PC-3 (cell line): ENCODE measurements at regions not wholly inside any gene's neighbourhood (a gene's known extent, or its start where the extent isn't known, plus 50 kb on each side); places are given as distances from the start of the nearest gene placed in this dataset.

Experiments used
- ATAC-seq: fragments of 200-7000 bp; cut with Tn5 transposase; 2 replicates; pipeline ENCODE4 v1.9.1; 2020; ENCODE audit warnings: mild to moderate bottlenecking, moderate library complexity
- BruUV-seq: library from RNA; stranded (reverse); fragments of 400-500 nt; replicated peaks from 2 replicates; lab custom pipeline; 2021; lab: Mats Ljungman, UMichigan
- CTCF ChIA-PET: fragments of 300-600 bp; sonication (Branson Sonifier 250); formaldehyde crosslinking; loops from one replicate; lab custom pipeline; 2022; ENCODE audit warnings: antibody characterized with exemption; lab: Charles Lee
- POLR2A ChIA-PET: fragments of 300-600 bp; sonication (Branson Sonifier 250); formaldehyde crosslinking; loops from one replicate; lab custom pipeline; 2022; ENCODE audit warnings: antibody characterized with exemption; ENCODE audit not compliant: unreplicated experiment; lab: Charles Lee
- DNase-seq: peaks from one replicate; pipeline ENCODE4 v3.0.0-alpha.2; 2015
- H2AFZ ChIP-seq: fragments of 300-600 bp; sonication (generic); 2 replicates; pipeline ENCODE4 v1.6.0; 2016; ENCODE audit warnings: antibody characterized with exemption, low read length
- H3F3A ChIP-seq: fragments of 300-600 bp; sonication (generic); one replicate; pipeline ENCODE4 v1.6.0; 2017; ENCODE audit warnings: antibody characterized with exemption, low read length, control low read depth, mild to moderate bottlenecking; ENCODE audit not compliant: unreplicated experiment
- H3K27ac ChIP-seq: fragments of 300-600 bp; sonication (generic); 2 replicates; pipeline ENCODE4 v1.5.1; 2016; ENCODE audit warnings: mild to moderate bottlenecking, low read length
- H3K27me3 ChIP-seq: fragments of 300-600 bp; sonication (generic); 2 replicates; pipeline ENCODE4 v1.6.1; 2016; ENCODE audit warnings: low read length, mixed read lengths
- H3K36me3 ChIP-seq: fragments of 300-600 bp; sonication (generic); 2 replicates; pipeline ENCODE4 v1.6.1; 2016; ENCODE audit warnings: low read depth, mixed run types, low read length, mixed read lengths
- H3K4me1 ChIP-seq: fragments of 300-600 bp; sonication (generic); 2 replicates; pipeline ENCODE4 v1.5.1; 2016; ENCODE audit warnings: low read length; ENCODE audit not compliant: insufficient read depth
- H3K4me2 ChIP-seq: fragments of 300-600 bp; sonication (generic); 2 replicates; pipeline ENCODE4 v1.6.0; 2016; ENCODE audit warnings: low read length
- H3K4me3 ChIP-seq: fragments of 300-600 bp; sonication (generic); 2 replicates; pipeline ENCODE4 v1.5.1; 2016; ENCODE audit warnings: mild to moderate bottlenecking, low read length, mixed read lengths
- H3K79me2 ChIP-seq: fragments of 300-600 bp; sonication (generic); 2 replicates; pipeline ENCODE4 v1.6.1; 2017; ENCODE audit warnings: low read length, mixed read lengths
- H3K9ac ChIP-seq: fragments of 300-600 bp; sonication (generic); 2 replicates; pipeline ENCODE4 v1.6.0; 2016; ENCODE audit warnings: mild to moderate bottlenecking, low read length
- H3K9me2 ChIP-seq: fragments of 300-600 bp; sonication (generic); replicated peaks from 2 replicates; pipeline ENCODE4 v1.6.1; 2016; ENCODE audit warnings: mixed run types, low read length, mixed read lengths
- H3K9me3 ChIP-seq: fragments of 300-600 bp; sonication (generic); 2 replicates; pipeline ENCODE4 v1.6.1; 2016; ENCODE audit warnings: low read length, mixed read lengths
- H4K20me1 ChIP-seq: fragments of 300-600 bp; sonication (generic); 2 replicates; pipeline ENCODE4 v1.6.1; 2016; ENCODE audit warnings: low read length, mixed read lengths
- CTCF ChIP-seq: fragments of 300-600 bp; sonication (generic); conservative IDR thresholded peaks from 2 replicates; pipeline ENCODE4 v1.5.1; 2017; ENCODE audit warnings: antibody characterized with exemption, low read depth, mild to moderate bottlenecking, low read length
- EZH2 ChIP-seq: fragments of 300-600 bp; sonication (generic); IDR thresholded peaks from one replicate; pipeline ENCODE4 v1.6.1; 2017; ENCODE audit warnings: antibody characterized with exemption, mild to moderate bottlenecking, low read length; ENCODE audit not compliant: unreplicated experiment
- EZH2phosphoT487 ChIP-seq: fragments of 300-600 bp; sonication (generic); IDR thresholded peaks from 2 replicates; pipeline ENCODE4 v1.6.1; 2018; ENCODE audit warnings: mild to moderate bottlenecking, antibody characterized with exemption, low read length, borderline replicate concordance
- intact Hi-C: fragments of 100-400 bp; cut with micrococcal nuclease; formaldehyde crosslinking; loops from 2 replicates; pipeline ENCODE4 v1.9.0; 2023

DNA sequence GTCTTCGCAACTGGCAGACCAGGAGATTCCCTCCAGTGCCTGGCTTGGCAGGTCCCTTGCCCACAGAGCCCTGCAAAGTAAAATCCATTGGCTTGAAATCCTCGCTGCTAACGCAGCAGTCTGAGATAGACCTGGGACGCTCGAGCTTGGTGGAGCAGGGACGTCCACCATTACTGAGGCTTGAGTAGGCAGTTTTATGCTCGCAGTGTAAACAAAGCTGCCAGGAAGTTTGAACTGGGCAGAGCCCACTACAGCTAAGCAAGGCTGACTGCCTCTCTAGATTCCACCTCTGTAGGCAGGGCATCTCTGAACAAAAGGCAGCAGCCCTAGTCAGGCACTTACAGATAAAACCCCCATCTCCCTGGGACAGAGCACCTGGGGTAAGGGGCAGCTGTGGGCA is 205.0 kb upstream of the MME start:
- H3K27ac ChIP-seq = no peak overlapping the region
- no TSS peak for BruUV-seq
- intact Hi-C loops = no loop called here
- no peaks in the 10 kb centered on the region for H3K4me1 ChIP-seq
- no peak overlapping the region for H3K9ac ChIP-seq
- H2AFZ ChIP-seq = 0 out of 2 replicates have a peak overlapping the region, but pooled peaks have one; percentile 34
- TF ChIP-seq EZH2phosphoT487 = no peak
- no peak for TF ChIP-seq CTCF
- TF ChIP-seq EZH2 = no peak
- no peaks in the 10 kb centered on the region for H4K20me1 ChIP-seq
- ChIA-PET POLR2A (no interaction called here), CTCF (no interaction called here)
- H3F3A ChIP-seq = no peaks in the 10 kb centered on the region
- DNase-seq (no peak), ATAC-seq (no peak)
- no peaks in the 10 kb centered on the region for H3K36me3 ChIP-seq
- H3K79me2 ChIP-seq = no peaks in the 10 kb centered on the region
- H3K4me2 ChIP-seq = no peak overlapping the region; the same call in 1 of the 2 replicates
- no peaks in the 10 kb centered on the region for H3K27me3 ChIP-seq
- no peaks in the 10 kb centered on the region for H3K9me3 ChIP-seq
- H3K4me3 ChIP-seq = no peak overlapping the region
- H3K9me2 ChIP-seq = no peaks in the 10 kb centered on the region

DNA sequence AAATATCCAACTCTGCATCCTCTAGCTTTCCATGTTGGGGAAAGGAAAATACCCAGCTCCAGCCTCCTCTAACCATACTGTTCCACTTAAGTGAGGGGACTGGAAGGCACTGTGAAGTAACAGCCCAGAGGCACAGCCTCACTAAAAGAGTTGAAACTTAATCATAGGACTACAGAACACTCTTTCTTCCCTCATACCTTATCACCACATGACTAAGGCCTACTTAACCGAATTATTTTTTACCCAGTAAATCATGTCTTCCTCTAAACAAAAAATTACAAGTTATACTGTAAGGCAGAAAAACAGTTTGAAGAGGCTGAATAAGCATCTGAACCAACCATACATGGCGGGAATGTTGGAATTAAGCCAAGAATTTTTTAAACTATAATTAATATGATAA is 207.4 kb upstream of the MME start:
- ATAC-seq (no peak), DNase-seq (no peak)
- POLR2A ChIA-PET = interaction anchor here (0.6 kb wide), 1 partner anchor 39 kb away, joined by 4 read pairs; no protein-coding TSS in a partner anchor
- no peaks in the 10 kb centered on the region for H4K20me1 ChIP-seq
- H3K27me3 ChIP-seq = no peaks in the 10 kb centered on the region
- BruUV-seq = no TSS peak
- H2AFZ ChIP-seq = no peak overlapping the region
- H3K27ac ChIP-seq = no peak overlapping the region
- no peaks in the 10 kb centered on the region for H3K4me1 ChIP-seq
- H3K79me2 ChIP-seq = no peaks in the 10 kb centered on the region
- no peak overlapping the region for H3K4me2 ChIP-seq
- TF ChIP-seq EZH2phosphoT487 = no peak
- H3K9ac ChIP-seq = no peak overlapping the region
- no peaks in the 10 kb centered on the region for H3K36me3 ChIP-seq
- CTCF ChIA-PET = no interaction called here
- H3K4me3 ChIP-seq = no peak overlapping the region
- H3K9me3 ChIP-seq = no peaks in the 10 kb centered on the region
- H3F3A ChIP-seq = no peaks in the 10 kb centered on the region
- intact Hi-C loops = no loop called here
- no peaks in the 10 kb centered on the region for H3K9me2 ChIP-seq

DNA sequence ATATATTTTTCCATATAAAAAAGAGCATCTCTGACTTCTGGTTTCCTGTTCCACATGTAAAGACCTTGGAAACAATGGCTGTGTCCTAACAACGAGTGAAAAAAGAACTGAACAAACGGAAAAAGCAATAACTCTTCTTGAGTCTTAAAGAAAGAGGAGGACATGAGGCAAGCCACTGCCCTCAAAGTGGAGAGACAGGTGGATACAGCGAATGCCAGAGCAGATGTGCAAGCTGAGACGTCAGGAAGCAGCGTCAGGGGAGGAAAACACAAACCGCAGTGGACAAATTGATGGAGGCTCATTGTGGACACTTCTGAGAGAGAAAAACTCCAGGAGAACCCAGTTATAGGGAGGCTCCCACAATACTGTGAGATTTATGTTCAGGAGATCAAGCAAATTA is 208.0 kb upstream of the MME start:
- no peaks in the 10 kb centered on the region for H3K4me1 ChIP-seq
- DNase-seq = no peak
- ChIA-PET CTCF (no interaction called here), POLR2A (no interaction called here)
- H3K9me2 ChIP-seq = no peaks in the 10 kb centered on the region
- no peaks in the 10 kb centered on the region for H3K79me2 ChIP-seq
- no peaks in the 10 kb centered on the region for H3K36me3 ChIP-seq
- no TSS peak for BruUV-seq
- intact Hi-C loops = no loop called here
- H3K4me2 ChIP-seq = no peak overlapping the region
- H3K4me3 ChIP-seq = no peak overlapping the region
- H3K9me3 ChIP-seq = no peaks in the 10 kb centered on the region
- H3F3A ChIP-seq = no peaks in the 10 kb centered on the region
- H4K20me1 ChIP-seq = no peaks in the 10 kb centered on the region
- ATAC-seq = no peak
- TF ChIP-seq EZH2phosphoT487 (no peak), EZH2 (no peak), CTCF (no peak)
- no peak overlapping the region for H3K27ac ChIP-seq
- no peak overlapping the region for H3K9ac ChIP-seq
- H2AFZ ChIP-seq = no peak overlapping the region
- H3K27me3 ChIP-seq = no peaks in the 10 kb centered on the region
